T-helper 1 cell treated with Interleukin-12 subunit alpha and Interleukin-12 subunit beta and Interleukin-4 antibody, amounts not matched to agents 30 μg/mL and 1 μg/mL, for 36 hours (primary cell): ENCODE measurements at regions not wholly inside any gene's neighbourhood (a gene's known extent, or its start where the extent isn't known, plus 50 kb on each side); places are given as distances from the start of the nearest gene placed in this dataset.
"Not testable (repeated sequence)": the region's sequence is repeated elsewhere in the genome, so short reads cannot be mapped to it uniquely, and the experiment has no call there.

Source experiments
- H3K27ac Mint-ChIP-seq: one replicate; pipeline ENCODE4 v1.8.0; 2021; ENCODE audit warnings: mild to moderate bottlenecking, mixed read lengths
- H3K27me3 Mint-ChIP-seq: one replicate; pipeline ENCODE4 v1.8.0; 2021; ENCODE audit warnings: low read depth, mixed read lengths
- H3K36me3 Mint-ChIP-seq: one replicate; pipeline ENCODE4 v1.8.0; 2021; ENCODE audit warnings: low read depth, mixed read lengths
- H3K4me1 Mint-ChIP-seq: one replicate; pipeline ENCODE4 v1.8.0; 2021; ENCODE audit warnings: low read depth, mixed read lengths
- H3K4me3 Mint-ChIP-seq: one replicate; pipeline ENCODE4 v1.8.0; 2021; ENCODE audit warnings: mild to moderate bottlenecking, moderate library complexity, mixed read lengths
- H3K9me3 Mint-ChIP-seq: one replicate; pipeline ENCODE4 v1.8.0; 2021; ENCODE audit warnings: mixed read lengths

DNA sequence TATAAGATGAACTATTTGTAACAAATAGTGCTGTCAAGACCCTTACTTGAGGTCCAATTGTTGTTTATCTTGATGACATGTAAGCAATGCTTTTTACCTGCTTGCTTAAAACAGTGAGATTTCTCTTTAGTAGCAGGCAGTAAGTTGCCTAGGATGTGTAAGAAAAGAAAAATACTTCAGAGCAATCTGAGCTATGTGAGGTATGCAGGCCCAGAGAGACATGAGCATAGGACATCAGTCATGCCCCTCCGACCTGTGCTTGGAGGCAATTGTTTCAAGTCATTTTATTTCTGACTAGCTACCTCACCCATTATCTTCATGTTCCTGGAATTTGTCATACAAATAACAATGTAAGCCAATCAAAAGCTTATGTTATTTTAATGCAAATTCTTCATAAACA, 930.6 kb upstream of the FBXO33 start:
- Mint-ChIP-seq H3K4me1 (no peaks in the 10 kb centered on the region), H3K27me3 (no peaks in the 10 kb centered on the region), H3K9me3 (peaks cover 13% of the 10 kb centered on the region), H3K36me3 (no peaks in the 10 kb centered on the region), H3K27ac (no peak overlapping the region), H3K4me3 (no peak overlapping the region)

DNA sequence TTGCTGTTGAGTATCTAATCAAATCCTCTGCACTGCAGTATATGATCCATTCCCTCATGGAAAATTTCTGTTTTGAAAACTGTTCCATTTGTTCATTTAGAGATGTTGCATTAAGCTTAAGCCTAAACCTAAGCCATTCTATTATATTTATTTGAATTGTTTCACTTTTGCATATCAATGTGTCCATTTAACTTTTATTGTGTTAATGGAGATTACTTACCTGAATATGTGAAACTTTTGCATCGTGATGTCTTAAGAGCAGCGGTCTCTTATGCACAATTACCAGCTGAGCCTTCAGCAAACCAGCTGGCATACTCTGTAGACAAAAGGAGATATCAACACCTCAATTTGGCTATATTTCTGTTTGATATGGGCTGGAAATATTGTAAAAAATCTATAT, 922.5 kb upstream of the FBXO33 start:
- Mint-ChIP-seq H3K4me1 (no peaks in the 10 kb centered on the region), H3K27me3 (no peaks in the 10 kb centered on the region), H3K9me3 (peaks cover 6% of the 10 kb centered on the region), H3K36me3 (no peaks in the 10 kb centered on the region), H3K27ac (no peak overlapping the region), H3K4me3 (no peak overlapping the region)

DNA sequence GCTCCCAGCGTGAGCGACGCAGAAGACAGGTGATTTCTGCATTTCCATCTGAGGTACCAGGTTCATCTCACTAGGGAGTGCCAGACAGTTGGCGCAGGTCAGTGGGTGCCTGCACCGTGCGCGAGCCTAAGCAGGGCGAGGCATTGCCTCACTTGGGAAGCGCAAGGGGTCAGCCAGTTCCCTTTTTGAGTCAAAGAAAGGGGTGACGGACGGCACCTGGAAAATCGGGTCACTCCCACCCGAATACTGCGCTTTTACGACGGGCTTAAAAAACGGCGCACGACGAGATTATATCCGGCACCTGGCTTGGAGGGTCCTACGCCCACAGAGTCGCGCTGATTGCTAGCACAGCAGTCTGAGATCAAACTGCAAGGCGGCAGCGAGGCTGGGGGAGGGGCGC, 915.9 kb upstream of the FBXO33 start:
- H3K27ac Mint-ChIP-seq, H3K4me3 Mint-ChIP-seq, H3K4me1 Mint-ChIP-seq, H3K27me3 Mint-ChIP-seq, H3K36me3 Mint-ChIP-seq, H3K9me3 Mint-ChIP-seq: not testable (repeated sequence)

DNA sequence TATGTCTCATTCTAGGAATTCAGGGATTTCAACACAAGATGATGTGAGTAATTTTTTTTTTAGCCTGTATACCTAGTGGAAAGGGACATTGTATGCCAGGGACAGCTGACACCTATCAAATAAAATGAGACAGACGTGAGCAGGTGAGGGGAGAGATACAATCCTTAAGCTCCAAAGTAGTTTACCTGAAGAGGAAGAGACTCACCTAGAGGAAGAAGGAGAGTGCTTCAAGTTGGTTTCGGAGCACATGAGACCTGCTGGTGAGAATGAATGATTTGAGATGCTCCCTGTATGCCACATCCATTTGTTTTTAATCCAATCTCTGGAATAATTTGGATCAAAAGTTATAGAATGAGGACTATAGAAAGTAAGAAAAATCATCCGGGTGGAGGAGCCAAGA, 915.4 kb upstream of the FBXO33 start:
- no peak overlapping the region for H3K27ac Mint-ChIP-seq
- no peaks in the 10 kb centered on the region for H3K36me3 Mint-ChIP-seq
- H3K9me3 Mint-ChIP-seq = peaks cover 5% of the 10 kb centered on the region
- no peak overlapping the region for H3K4me3 Mint-ChIP-seq
- no peaks in the 10 kb centered on the region for H3K4me1 Mint-ChIP-seq
- no peaks in the 10 kb centered on the region for H3K27me3 Mint-ChIP-seq

DNA sequence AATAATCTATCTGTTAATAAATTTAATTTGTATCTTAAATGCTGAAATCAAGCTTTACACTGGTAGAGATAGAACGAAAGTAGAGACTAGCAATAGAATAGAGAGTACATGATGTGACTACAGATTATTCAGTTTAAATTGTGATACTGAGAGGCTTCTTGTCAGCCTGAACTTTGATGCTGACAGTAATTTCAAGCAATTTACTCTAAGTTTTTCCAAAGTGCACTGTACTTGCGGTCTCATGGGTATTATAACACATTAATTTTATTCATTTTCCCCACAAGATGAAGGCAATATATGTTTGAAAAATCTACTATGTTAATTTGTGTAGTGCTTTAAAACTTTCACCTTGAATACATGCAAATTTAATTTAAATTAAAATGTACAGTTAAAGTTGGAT, 914.0 kb upstream of the FBXO33 start:
- Mint-ChIP-seq H3K27me3 (no peaks in the 10 kb centered on the region), H3K9me3 (peaks cover 5% of the 10 kb centered on the region), H3K4me1 (no peaks in the 10 kb centered on the region), H3K4me3 (no peak overlapping the region), H3K36me3 (no peaks in the 10 kb centered on the region), H3K27ac (no peak overlapping the region)

DNA sequence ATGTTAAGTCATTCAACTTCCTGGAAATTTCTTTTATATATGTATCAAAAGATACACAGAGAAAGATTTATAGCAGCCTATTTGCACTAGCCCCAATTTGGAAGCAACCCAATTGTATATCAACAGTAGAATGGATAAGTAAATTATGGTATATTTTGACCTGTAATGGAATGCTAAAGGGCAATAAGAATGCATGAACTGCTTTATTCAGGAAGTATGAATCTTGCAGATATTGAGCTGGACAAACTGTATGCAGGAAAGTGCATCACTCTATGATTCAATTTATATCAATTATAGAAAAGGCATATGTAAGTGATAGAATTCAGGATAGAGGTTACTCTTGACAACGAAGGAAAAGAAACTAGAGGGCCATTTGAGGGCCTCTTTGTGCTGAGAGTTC, 913.1 kb upstream of the FBXO33 start:
- no peaks in the 10 kb centered on the region for H3K4me1 Mint-ChIP-seq
- H3K27ac Mint-ChIP-seq = no peak overlapping the region
- H3K36me3 Mint-ChIP-seq = no peaks in the 10 kb centered on the region
- H3K27me3 Mint-ChIP-seq = no peaks in the 10 kb centered on the region
- no peak overlapping the region for H3K4me3 Mint-ChIP-seq
- peaks cover 5% of the 10 kb centered on the region for H3K9me3 Mint-ChIP-seq

DNA sequence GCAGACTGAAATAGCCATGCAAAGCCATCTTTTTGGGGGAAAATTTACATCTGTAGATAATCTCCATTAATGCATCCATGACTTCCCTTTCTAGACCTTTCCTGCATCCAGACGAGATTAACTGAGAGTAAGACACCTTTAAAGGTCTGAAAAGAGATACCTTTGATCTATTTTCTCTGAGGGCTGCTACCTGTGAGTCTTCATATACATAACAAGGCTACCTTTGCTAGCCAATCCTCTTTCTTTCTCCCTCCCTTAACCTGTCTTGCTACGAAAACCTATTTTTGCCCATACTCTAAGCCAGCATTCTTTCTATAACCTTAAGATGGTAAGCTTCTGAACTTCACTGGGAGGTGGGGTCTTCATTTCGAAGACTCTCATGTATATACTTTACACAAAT, 908.5 kb upstream of the FBXO33 start:
- Mint-ChIP-seq H3K9me3 (peaks cover 14% of the 10 kb centered on the region), H3K4me1 (no peaks in the 10 kb centered on the region)

DNA sequence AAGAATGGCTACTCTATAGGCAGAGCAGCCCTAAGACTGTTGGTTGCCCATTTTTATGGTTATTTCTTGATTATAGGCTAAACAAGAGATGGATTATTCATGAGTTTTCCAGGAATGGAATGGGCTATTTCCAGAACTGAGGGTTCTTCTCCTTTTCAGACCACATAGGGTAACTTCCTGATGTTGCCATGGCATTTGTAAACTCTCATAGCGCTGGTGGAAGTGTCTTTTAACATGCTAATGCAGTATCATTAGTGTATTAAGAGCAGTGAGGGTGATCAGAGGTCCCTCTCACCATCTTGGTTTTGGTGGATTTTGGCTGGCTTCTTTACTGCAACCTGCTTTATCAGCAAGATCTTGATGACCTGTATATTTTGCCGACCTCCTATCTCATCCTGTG, 904.6 kb upstream of the FBXO33 start:
- Mint-ChIP-seq H3K27ac (no peak overlapping the region), H3K4me1 (no peaks in the 10 kb centered on the region), H3K27me3 (no peaks in the 10 kb centered on the region), H3K4me3 (no peak overlapping the region), H3K36me3 (no peaks in the 10 kb centered on the region), H3K9me3 (peaks cover 19% of the 10 kb centered on the region)

More for the DNA sequence above, 908.5 kb upstream of the FBXO33 start:
- no peaks in the 10 kb centered on the region for H3K36me3 Mint-ChIP-seq
- H3K4me3 Mint-ChIP-seq = no peak overlapping the region
- H3K27me3 Mint-ChIP-seq = no peaks in the 10 kb centered on the region
- no peak overlapping the region for H3K27ac Mint-ChIP-seq

DNA sequence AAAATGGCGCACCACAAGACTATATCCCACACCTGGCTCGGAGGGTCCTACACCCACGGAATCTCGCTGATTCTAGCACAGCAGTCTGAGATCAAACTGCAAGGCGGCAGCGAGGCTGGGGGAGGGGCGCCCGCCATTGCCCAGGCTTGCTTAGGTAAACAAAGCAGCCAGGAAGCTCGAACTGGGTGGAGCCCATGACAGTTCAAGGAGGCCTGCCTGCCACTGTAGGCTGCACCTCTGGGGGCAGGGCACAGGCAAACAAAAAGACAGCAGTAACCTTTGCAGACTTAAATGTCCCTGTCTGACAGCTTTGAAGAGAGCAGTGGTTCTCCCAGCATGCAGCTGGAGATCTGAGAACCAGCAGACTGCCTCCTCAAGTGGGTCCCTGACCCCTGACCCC, 894.3 kb upstream of the FBXO33 start:
- H3K4me1 Mint-ChIP-seq, H3K4me3 Mint-ChIP-seq: not testable (repeated sequence)

DNA sequence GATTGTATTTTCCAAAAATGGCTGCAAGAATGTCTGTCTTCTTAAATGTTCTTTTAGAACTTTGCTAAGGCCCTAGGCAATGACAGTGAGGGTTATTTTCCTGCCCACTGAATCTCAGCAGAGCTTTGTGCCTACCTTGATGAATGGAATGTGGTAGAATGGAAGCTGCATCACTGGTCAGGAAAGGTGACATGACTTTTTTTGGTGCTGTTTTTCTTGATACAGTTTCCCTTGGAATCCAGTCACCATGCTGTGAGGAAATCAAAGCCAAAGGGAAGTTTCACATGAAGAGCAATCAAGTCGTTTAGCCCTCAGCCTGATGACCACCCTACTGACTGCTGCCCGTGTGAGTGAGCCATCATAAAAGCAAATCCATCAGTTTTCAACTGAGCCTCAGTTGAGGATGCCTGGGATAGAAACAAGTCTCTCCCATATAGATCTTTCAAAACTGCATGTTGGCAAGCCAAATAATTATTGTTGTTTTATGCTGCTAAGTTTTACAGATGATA, 886.0 kb upstream of the FBXO33 start:
- Mint-ChIP-seq H3K36me3 (no peaks in the 10 kb centered on the region), H3K4me3 (no peak overlapping the region), H3K27me3 (no peaks in the 10 kb centered on the region), H3K4me1 (no peaks in the 10 kb centered on the region), H3K9me3 (peaks cover 14% of the 10 kb centered on the region), H3K27ac (no peak overlapping the region)

More for the DNA sequence above, 894.3 kb upstream of the FBXO33 start:
- not testable (repeated sequence) for H3K36me3 Mint-ChIP-seq, H3K27ac Mint-ChIP-seq, H3K27me3 Mint-ChIP-seq, H3K9me3 Mint-ChIP-seq

DNA sequence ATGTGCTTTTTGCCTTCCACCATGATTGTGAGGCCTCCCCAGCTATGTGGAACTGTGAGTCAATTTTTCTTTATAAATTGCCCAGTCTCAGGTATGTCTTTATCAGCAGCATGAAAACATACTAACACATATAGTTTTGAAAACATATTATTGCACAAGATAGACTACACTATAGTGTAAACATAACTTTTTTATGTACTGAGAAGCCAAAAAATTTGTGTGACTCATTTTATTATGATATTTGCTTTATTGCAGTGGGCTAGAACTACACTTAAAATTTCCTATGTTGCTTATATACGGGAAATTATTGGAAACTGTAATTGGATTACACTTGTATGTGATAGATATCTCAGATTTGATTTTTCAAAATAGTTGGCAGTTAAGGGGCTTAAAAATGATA, 885.5 kb upstream of the FBXO33 start:
- no peaks in the 10 kb centered on the region for H3K27me3 Mint-ChIP-seq
- no peaks in the 10 kb centered on the region for H3K36me3 Mint-ChIP-seq
- H3K9me3 Mint-ChIP-seq = peaks cover 14% of the 10 kb centered on the region
- H3K4me1 Mint-ChIP-seq = no peaks in the 10 kb centered on the region
- no peak overlapping the region for H3K4me3 Mint-ChIP-seq
- H3K27ac Mint-ChIP-seq = no peak overlapping the region

DNA sequence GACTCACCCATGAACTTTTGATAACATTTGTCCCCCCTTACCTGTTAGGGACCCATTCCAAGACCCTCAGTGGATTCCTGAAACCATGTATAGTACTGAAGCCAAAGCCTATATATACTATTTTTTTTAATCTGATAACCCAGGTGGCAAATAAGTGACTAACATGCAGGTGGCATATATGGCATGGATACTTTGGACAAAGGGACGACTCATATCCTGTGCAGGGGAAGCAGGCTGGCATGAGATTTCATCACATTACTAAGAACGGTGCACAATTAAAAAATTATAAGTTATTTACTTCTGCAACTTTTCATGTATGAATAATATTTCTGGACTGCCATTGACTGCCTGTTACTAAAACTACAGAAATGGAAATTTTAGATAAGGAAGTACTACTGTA, 880.1 kb upstream of the FBXO33 start:
- no peak overlapping the region for H3K4me3 Mint-ChIP-seq
- no peak overlapping the region for H3K27ac Mint-ChIP-seq
- no peaks in the 10 kb centered on the region for H3K27me3 Mint-ChIP-seq
- no peaks in the 10 kb centered on the region for H3K36me3 Mint-ChIP-seq
- H3K9me3 Mint-ChIP-seq = peaks cover 24% of the 10 kb centered on the region
- H3K4me1 Mint-ChIP-seq = no peaks in the 10 kb centered on the region

DNA sequence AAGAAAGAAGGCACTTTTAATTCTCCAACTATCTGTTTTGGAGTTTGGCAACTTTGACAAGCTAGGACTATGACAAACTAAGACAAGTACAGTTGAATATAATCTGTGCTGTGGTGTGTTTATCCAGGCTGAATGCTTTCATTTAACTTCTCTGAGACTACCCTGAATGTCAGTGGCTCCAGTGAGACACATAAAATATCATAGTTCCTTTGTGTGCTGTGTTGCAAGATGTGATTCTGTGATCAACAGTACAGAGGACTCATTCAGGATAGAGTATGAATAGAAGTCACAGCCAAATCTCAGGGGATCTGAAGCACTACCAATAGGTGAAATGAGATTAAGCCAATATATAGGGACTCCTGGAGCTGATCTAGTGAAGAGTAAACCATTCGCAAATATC, 876.9 kb upstream of the FBXO33 start:
- no peaks in the 10 kb centered on the region for H3K4me1 Mint-ChIP-seq
- peaks cover 27% of the 10 kb centered on the region for H3K9me3 Mint-ChIP-seq
- peaks cover 1% of the 10 kb centered on the region for H3K36me3 Mint-ChIP-seq
- H3K27me3 Mint-ChIP-seq = no peaks in the 10 kb centered on the region
- no peak overlapping the region for H3K4me3 Mint-ChIP-seq
- H3K27ac Mint-ChIP-seq = no peak overlapping the region

DNA sequence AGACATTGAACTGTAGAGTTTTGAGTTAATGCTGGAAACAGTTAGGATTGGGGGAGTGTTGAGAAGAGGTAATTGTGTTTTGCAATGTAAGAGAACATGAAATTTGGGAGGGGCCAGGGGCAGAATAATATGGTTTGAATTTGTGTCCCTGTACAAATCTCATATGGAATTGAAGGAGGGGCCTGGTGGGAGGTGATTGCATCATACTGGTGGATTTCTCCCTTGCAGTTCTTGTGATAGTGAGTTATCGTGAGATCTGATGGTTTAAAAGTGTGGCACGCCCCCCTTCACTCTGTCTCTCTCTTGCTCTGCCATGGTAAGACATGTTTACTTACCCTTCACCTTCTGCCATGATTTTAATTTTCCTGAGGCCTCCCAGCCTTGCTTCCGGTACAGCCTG, 876.0 kb upstream of the FBXO33 start:
- H3K4me3 Mint-ChIP-seq = no peak overlapping the region
- no peaks in the 10 kb centered on the region for H3K4me1 Mint-ChIP-seq
- H3K9me3 Mint-ChIP-seq = peaks cover 24% of the 10 kb centered on the region
- no peaks in the 10 kb centered on the region for H3K27me3 Mint-ChIP-seq
- no peak overlapping the region for H3K27ac Mint-ChIP-seq
- peaks cover 1% of the 10 kb centered on the region for H3K36me3 Mint-ChIP-seq

DNA sequence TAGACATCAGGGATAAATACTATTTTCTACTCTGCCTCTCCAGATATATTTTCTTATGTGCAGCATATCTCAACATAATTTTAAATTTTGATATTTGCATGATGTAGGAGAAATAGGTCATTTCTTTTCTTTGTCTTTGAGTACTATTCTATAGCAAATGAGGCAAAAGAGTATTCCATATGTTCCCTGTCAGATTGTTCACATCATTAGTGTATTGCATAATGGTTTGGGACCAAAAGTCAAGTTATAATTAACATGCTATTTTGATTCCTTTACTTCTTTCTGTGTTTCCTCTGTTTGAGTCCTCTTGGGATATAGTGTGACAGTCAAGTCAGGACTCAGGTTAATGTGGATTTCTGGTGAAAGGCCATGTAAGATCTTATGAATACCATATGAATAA, 864.6 kb upstream of the FBXO33 start:
- Mint-ChIP-seq H3K27me3 (no peaks in the 10 kb centered on the region), H3K4me1 (no peaks in the 10 kb centered on the region), H3K27ac (no peak overlapping the region), H3K4me3 (no peak overlapping the region), H3K9me3 (peaks cover 27% of the 10 kb centered on the region), H3K36me3 (no peaks in the 10 kb centered on the region)

DNA sequence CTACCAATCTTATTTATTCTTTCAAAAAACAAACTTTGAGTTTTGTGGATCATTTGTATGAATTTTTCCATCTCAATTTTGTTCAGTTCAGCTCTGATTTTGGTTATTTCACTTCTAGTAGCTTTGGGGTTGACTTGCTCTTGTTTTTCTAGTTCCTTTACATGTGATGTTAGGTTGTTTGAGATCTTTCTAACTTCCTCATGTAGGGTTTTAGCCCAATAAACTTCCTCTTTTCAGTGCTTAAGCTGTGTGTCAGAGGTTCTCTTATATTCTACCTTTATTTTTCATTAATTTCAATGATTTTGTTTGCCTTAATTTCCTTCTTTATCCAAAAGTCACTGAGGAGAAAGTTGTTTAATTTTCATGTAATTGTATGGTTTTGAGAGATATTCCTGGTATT, 860.4 kb upstream of the FBXO33 start:
- Mint-ChIP-seq H3K4me3 (no peak overlapping the region), H3K4me1 (no peaks in the 10 kb centered on the region), H3K9me3 (peaks cover 40% of the 10 kb centered on the region), H3K36me3 (no peaks in the 10 kb centered on the region), H3K27ac (no peak overlapping the region), H3K27me3 (no peaks in the 10 kb centered on the region)
